A549 (cell line): ENCODE measurements at regions not wholly inside any gene's neighbourhood (a gene's known extent, or its start where the extent isn't known, plus 50 kb on each side); places are given as distances from the start of the nearest gene placed in this dataset.
A peak's percentile ranks its signal among the peaks of the same experiment; 100 is the strongest.
"Not testable (repeated sequence)": the region's sequence is repeated elsewhere in the genome, so short reads cannot be mapped to it uniquely, and the experiment has no call there.

Source experiments
- ATAC-seq, 2 experiments: fragments of 200-7000 bp in 1 of 2; fragments of >200 bp in 1 of 2; cut with Nextera tagmentation in 1 of 2; cut with Tn5 transposase in 1 of 2; 3 replicates each; pipeline versions ENCODE4 v1.8.0 to v1.9.1; 2018 to 2020; ENCODE audit warnings: mild to moderate bottlenecking in 1 of 2, moderate library complexity in 1 of 2
- CTCF ChIA-PET: fragments of 300-600 bp; sonication (Branson Sonifier 250); formaldehyde crosslinking; extraction: SDS; loops from one replicate; lab custom pipeline; 2021; ENCODE audit warnings: antibody characterized with exemption, inconsistent platforms; lab: Yijun Ruan, JAX
- POLR2A ChIA-PET: fragments of 350-600 bp; formaldehyde crosslinking; extraction: SDS; loops from one replicate; lab custom pipeline; 2021; ENCODE audit warnings: antibody characterized with exemption, inconsistent platforms; lab: Yijun Ruan, JAX
- DNase-seq, 2 experiments: peaks; one replicate each; pipeline versions ENCODE4 v3.0.0 to v3.0.0-alpha.2; 2011 to 2016; ENCODE audit warnings: low read depth in 1 of 2, low spot score in 1 of 2
- FAIRE-seq: peaks from 2 replicates; lab custom pipeline; 2011; peaks lifted over from hg19 to GRCh38; lab: Jason Lieb, UNC
- H3K27ac ChIP-seq, 2 experiments: fragments of >200 bp; sonication (Bioruptor Twin); formaldehyde crosslinking; 3 replicates each; pipeline ENCODE4 v1.5.1; 2016 to 2017
- H3K4me1 ChIP-seq: fragments of >200 bp; sonication (Bioruptor Twin); formaldehyde crosslinking; 3 replicates; pipeline ENCODE4 v1.6.1; 2016
- H3K4me2 ChIP-seq: fragments of >200 bp; sonication (Bioruptor Twin); formaldehyde crosslinking; 3 replicates; pipeline ENCODE4 v1.6.1; 2016
- H3K4me3 ChIP-seq: fragments of >200 bp; sonication (Bioruptor Twin); formaldehyde crosslinking; 3 replicates; pipeline ENCODE4 v1.5.1; 2016
- H3K9me3 ChIP-seq: fragments of >200 bp; sonication (Bioruptor Twin); formaldehyde crosslinking; 3 replicates; pipeline ENCODE4 v1.6.1; 2016
- ATOH8 ChIP-seq: fragments of 250-450 bp; sonication (Bioruptor Pico); IDR thresholded peaks from 2 replicates; pipeline ENCODE4 v1.5.0; 2020; ENCODE audit warnings: low read depth, mild to moderate bottlenecking, moderate library complexity
- CHD2 ChIP-seq: fragments of 150-350 bp; IDR thresholded peaks from 2 replicates; pipeline ENCODE4 v1.6.1; 2014; ENCODE audit warnings: low read length; ENCODE audit not compliant: partially characterized antibody
- CHD4 ChIP-seq: fragments of 200-600 bp; sonication (generic); IDR thresholded peaks from 2 replicates; pipeline ENCODE4 v1.6.1; 2016; ENCODE audit warnings: antibody characterized with exemption, mild to moderate bottlenecking, borderline replicate concordance
- EHMT2 ChIP-seq: fragments of 200-600 bp; sonication (generic); IDR thresholded peaks from 2 replicates; pipeline ENCODE4 v1.6.1; 2016; ENCODE audit warnings: antibody characterized with exemption, low read depth, mild to moderate bottlenecking, moderate library complexity
- EP300 ChIP-seq, 2 experiments: fragments of >200 bp; sonication (Bioruptor Twin); formaldehyde crosslinking; IDR thresholded peaks; 2 replicates in 1 of 2; 3 replicates in 1 of 2; pipeline ENCODE4 v1.6.1; 2016 to 2017
- FOSL2 ChIP-seq, 2 experiments: fragments of 450-650 bp in 1 of 2; fragments of >200 bp in 1 of 2; sonication (Bioruptor Twin) in 1 of 2; formaldehyde crosslinking; IDR thresholded peaks; 2 replicates each; pipeline versions ENCODE4 v1.5.0 to v1.6.1; 2016 to 2020; ENCODE audit warnings: mild to moderate bottlenecking in 1 of 2, moderate library complexity in 1 of 2
- GATA3 ChIP-seq: IDR thresholded peaks from 2 replicates; pipeline ENCODE4 v1.6.1; 2012; ENCODE audit warnings: borderline replicate concordance
- HEYL ChIP-seq: fragments of 250-450 bp; sonication (Bioruptor Pico); IDR thresholded peaks from 2 replicates; pipeline ENCODE4 v1.8.0; 2021; ENCODE audit warnings: mild to moderate bottlenecking, moderate library complexity
- HOXA7 ChIP-seq: fragments of 250-450 bp; sonication (Bioruptor Pico); IDR thresholded peaks from 2 replicates; pipeline ENCODE4 v1.5.0; 2020; ENCODE audit warnings: mild to moderate bottlenecking, moderate library complexity
- HOXB13 ChIP-seq: fragments of 250-450 bp; sonication (Bioruptor Pico); IDR thresholded peaks from 2 replicates; pipeline ENCODE4 v1.5.0; 2020; ENCODE audit warnings: low read depth, mild to moderate bottlenecking, moderate library complexity
- KDM1A ChIP-seq: fragments of 200-600 bp; sonication (generic); IDR thresholded peaks from 2 replicates; pipeline ENCODE4 v1.6.1; 2016; ENCODE audit warnings: low read depth, mild to moderate bottlenecking
- MAX ChIP-seq: IDR thresholded peaks from 2 replicates; pipeline ENCODE4 v1.6.1; 2012
- MAZ ChIP-seq: fragments of 150-350 bp; IDR thresholded peaks from 2 replicates; pipeline ENCODE4 v1.6.1; 2014; ENCODE audit warnings: antibody characterized with exemption, low read depth, low read length, borderline replicate concordance
- NFE2L2 ChIP-seq: fragments of 150-350 bp; conservative IDR thresholded peaks from 2 replicates; pipeline ENCODE4 v1.6.1; 2014; ENCODE audit warnings: low read length
- POLR2A ChIP-seq: IDR thresholded peaks from 2 replicates; pipeline ENCODE4 v1.6.1; 2012; ENCODE audit warnings: mild to moderate bottlenecking, low read length
- RFX5 ChIP-seq: fragments of 450-650 bp; IDR thresholded peaks from 2 replicates; pipeline ENCODE4 v1.7.1; 2014; ENCODE audit warnings: antibody characterized with exemption, mild to moderate bottlenecking, moderate library complexity
- RNF2 ChIP-seq: fragments of 200-600 bp; sonication (generic); IDR thresholded peaks from 2 replicates; pipeline ENCODE4 v1.6.1; 2016; ENCODE audit warnings: low read depth, mild to moderate bottlenecking, antibody characterized with exemption, moderate library complexity, borderline replicate concordance
- TFCP2L1 ChIP-seq: fragments of 250-450 bp; sonication (Bioruptor Pico); IDR thresholded peaks from 2 replicates; pipeline ENCODE4 v1.5.0; 2021; ENCODE audit warnings: mild to moderate bottlenecking
- TP53 ChIP-seq: fragments of 250-450 bp; sonication (Bioruptor Pico); IDR thresholded peaks from 2 replicates; pipeline ENCODE4 v1.5.0; 2021; ENCODE audit warnings: mild to moderate bottlenecking, moderate library complexity
- ZC3H11A ChIP-seq: fragments of 450-650 bp; IDR thresholded peaks from 2 replicates; pipeline ENCODE4 v1.6.1; 2014; ENCODE audit warnings: antibody characterized with exemption, mild to moderate bottlenecking
- ZFP36 ChIP-seq: fragments of 450-650 bp; IDR thresholded peaks from 2 replicates; pipeline ENCODE4 v1.6.1; 2014; ENCODE audit warnings: borderline replicate concordance; ENCODE audit not compliant: partially characterized antibody
- ZNF302 ChIP-seq: fragments of 250-450 bp; sonication (Bioruptor Pico); IDR thresholded peaks from 2 replicates; pipeline ENCODE4 v1.9.0; 2021; ENCODE audit warnings: inconsistent platforms, mild to moderate bottlenecking, moderate library complexity
- ZSCAN20 ChIP-seq: fragments of 250-450 bp; sonication (Bioruptor Pico); IDR thresholded peaks from 2 replicates; pipeline ENCODE4 v1.8.0; 2022; ENCODE audit warnings: mild to moderate bottlenecking, moderate library complexity
- WGBS: methylation state at CpG from one replicate; pipeline ENCODE4 v1.1.6; 2017; ENCODE audit errors: missing lambda C conversion rate; 5-methylcytosine and 5-hydroxymethylcytosine counted together
- TF ChIP-seq, protein P1 (sequence below): fragments of >200 bp; sonication (Bioruptor Twin); formaldehyde crosslinking; IDR thresholded peaks from 2 replicates; pipeline ENCODE4 v1.6.1; 2016
- TF ChIP-seq, protein P2 (sequence below): IDR thresholded peaks from 2 replicates; pipeline ENCODE4 v1.6.1; 2012
- TF ChIP-seq, protein P3 (sequence below): fragments of 200-600 bp; sonication (generic); IDR thresholded peaks from 2 replicates; pipeline ENCODE4 v1.6.1; 2016; ENCODE audit warnings: antibody characterized with exemption, mild to moderate bottlenecking, moderate library complexity
- TF ChIP-seq, protein P4 (sequence below): fragments of 450-650 bp; IDR thresholded peaks from 2 replicates; pipeline ENCODE4 v1.6.1; 2014; ENCODE audit warnings: antibody characterized with exemption

- TF ChIP-seq, protein P1, sequence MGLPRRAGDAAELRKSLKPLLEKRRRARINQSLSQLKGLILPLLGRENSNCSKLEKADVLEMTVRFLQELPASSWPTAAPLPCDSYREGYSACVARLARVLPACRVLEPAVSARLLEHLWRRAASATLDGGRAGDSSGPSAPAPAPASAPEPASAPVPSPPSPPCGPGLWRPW = no peak
- TF ChIP-seq, protein P2, sequence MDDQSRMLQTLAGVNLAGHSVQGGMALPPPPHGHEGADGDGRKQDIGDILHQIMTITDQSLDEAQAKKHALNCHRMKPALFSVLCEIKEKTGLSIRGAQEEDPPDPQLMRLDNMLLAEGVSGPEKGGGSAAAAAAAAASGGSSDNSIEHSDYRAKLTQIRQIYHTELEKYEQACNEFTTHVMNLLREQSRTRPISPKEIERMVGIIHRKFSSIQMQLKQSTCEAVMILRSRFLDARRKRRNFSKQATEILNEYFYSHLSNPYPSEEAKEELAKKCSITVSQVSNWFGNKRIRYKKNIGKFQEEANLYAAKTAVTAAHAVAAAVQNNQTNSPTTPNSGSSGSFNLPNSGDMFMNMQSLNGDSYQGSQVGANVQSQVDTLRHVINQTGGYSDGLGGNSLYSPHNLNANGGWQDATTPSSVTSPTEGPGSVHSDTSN = no peak
- TF ChIP-seq ZSCAN20 (CRISPR knock-in tag) (no peak), CHD4 (no peak)
These were observed 357.6 kb downstream of the SFMBT2 start (continued) for GRCh38 chr10:7053195-7053594.

- WGBS = 32% methylated on average over 3 of the region's 3 CpGs
- POLR2A ChIA-PET, CTCF ChIA-PET, H3K9me3 ChIP-seq, ATAC-seq, H3K4me2 ChIP-seq, DNase-seq, H3K4me3 ChIP-seq, H3K27ac ChIP-seq, H3K4me1 ChIP-seq: not testable (repeated sequence)
- FAIRE-seq = peak; percentile 13
These were observed 360.8 kb downstream of the SFMBT2 start for GRCh38 chr10:7050024-7050423.

DNA sequence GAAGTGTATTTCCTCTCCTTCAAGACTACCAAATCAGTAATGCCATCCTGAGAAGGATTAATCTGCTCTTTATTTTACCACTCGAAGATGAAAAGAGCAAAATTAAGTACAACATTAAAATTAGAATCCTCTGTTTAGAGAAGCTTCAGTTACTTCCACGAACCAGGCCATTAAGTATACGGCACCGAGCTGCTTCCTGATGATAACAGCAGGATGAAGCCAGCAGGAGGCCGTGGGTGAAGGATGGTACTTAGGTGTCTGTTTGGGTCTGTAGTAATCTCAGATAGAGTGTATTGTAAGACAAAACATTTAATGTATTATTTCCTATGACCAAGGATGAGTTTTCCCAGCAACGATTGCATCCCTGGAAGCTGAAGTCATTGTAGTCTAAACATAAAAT is 362.8 kb downstream of the SFMBT2 start:
- Histone ChIP-seq H3K4me2 (no peak overlapping the region), H3K27ac (no peak overlapping the region), H3K4me1 (no peaks in the 10 kb centered on the region), H3K4me3 (no peak overlapping the region), H3K9me3 (0 out of 3 replicates have a peak, but pooled peaks cover 2% of the 10 kb centered on the region)
- POLR2A ChIA-PET = no interaction called here
- 40% methylated on average over 6 of the region's 6 CpGs for WGBS
- FAIRE-seq (no peak), ATAC-seq (no peak), DNase-seq (no peak)
- CTCF ChIA-PET = interaction anchor here (1.2 kb wide), 1 partner anchor 210 kb away, joined by 3 read pairs; no protein-coding TSS in a partner anchor
- no peak for TF ChIP-seq TFCP2L1
- TF ChIP-seq MAX = no peak
- no peak for TF ChIP-seq ZSCAN20 (CRISPR knock-in tag)
- TF ChIP-seq POLR2A = no peak
- TF ChIP-seq HOXB13 (CRISPR knock-in tag) = no peak
- TF ChIP-seq, protein P1 = no peak
- TF ChIP-seq EHMT2 = no peak
- TF ChIP-seq, protein P3, sequence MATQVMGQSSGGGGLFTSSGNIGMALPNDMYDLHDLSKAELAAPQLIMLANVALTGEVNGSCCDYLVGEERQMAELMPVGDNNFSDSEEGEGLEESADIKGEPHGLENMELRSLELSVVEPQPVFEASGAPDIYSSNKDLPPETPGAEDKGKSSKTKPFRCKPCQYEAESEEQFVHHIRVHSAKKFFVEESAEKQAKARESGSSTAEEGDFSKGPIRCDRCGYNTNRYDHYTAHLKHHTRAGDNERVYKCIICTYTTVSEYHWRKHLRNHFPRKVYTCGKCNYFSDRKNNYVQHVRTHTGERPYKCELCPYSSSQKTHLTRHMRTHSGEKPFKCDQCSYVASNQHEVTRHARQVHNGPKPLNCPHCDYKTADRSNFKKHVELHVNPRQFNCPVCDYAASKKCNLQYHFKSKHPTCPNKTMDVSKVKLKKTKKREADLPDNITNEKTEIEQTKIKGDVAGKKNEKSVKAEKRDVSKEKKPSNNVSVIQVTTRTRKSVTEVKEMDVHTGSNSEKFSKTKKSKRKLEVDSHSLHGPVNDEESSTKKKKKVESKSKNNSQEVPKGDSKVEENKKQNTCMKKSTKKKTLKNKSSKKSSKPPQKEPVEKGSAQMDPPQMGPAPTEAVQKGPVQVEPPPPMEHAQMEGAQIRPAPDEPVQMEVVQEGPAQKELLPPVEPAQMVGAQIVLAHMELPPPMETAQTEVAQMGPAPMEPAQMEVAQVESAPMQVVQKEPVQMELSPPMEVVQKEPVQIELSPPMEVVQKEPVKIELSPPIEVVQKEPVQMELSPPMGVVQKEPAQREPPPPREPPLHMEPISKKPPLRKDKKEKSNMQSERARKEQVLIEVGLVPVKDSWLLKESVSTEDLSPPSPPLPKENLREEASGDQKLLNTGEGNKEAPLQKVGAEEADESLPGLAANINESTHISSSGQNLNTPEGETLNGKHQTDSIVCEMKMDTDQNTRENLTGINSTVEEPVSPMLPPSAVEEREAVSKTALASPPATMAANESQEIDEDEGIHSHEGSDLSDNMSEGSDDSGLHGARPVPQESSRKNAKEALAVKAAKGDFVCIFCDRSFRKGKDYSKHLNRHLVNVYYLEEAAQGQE = no peak
- no peak for TF ChIP-seq HEYL (CRISPR knock-in tag)
- no peak for TF ChIP-seq NFE2L2
- no peak for TF ChIP-seq GATA3
- no peak for TF ChIP-seq ZNF302

- 6% methylated on average over 2 of the region's 2 CpGs for WGBS
- no peak for TF ChIP-seq ATOH8
- no peak for TF ChIP-seq HOXA7 (CRISPR knock-in tag)
- no peak for TF ChIP-seq MAZ
- TF ChIP-seq EP300 (IDR thresholded peaks at IDR 0.05) = no peak
- no peak for TF ChIP-seq RNF2
- no peak for TF ChIP-seq FOSL2 (IDR thresholded peaks at IDR 0.05)
- TF ChIP-seq FOSL2 (CRISPR knock-in tag; IDR thresholded peaks at IDR 0.05) = no peak
- no peak for TF ChIP-seq TP53 (CRISPR knock-in tag)
- TF ChIP-seq KDM1A = no peak
- no peak for TF ChIP-seq RFX5
- no peak for TF ChIP-seq ZC3H11A
- TF ChIP-seq, protein P4, sequence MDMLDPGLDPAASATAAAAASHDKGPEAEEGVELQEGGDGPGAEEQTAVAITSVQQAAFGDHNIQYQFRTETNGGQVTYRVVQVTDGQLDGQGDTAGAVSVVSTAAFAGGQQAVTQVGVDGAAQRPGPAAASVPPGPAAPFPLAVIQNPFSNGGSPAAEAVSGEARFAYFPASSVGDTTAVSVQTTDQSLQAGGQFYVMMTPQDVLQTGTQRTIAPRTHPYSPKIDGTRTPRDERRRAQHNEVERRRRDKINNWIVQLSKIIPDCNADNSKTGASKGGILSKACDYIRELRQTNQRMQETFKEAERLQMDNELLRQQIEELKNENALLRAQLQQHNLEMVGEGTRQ = no peak
- no peak for TF ChIP-seq CHD2
- no peak for TF ChIP-seq ZFP36
These were observed 364.2 kb downstream of the SFMBT2 start for GRCh38 chr10:7046615-7047014.

More at GRCh38 chr10:7046615-7047014, 364.2 kb downstream of the SFMBT2 start:
- Histone ChIP-seq H3K4me3 (no peak overlapping the region), H3K4me2 (no peak overlapping the region), H3K27ac (no peak overlapping the region), H3K4me1 (no peaks in the 10 kb centered on the region), H3K9me3 (0 out of 3 replicates have a peak, but pooled peaks cover 2% of the 10 kb centered on the region)
- no peak for DNase-seq
- CTCF ChIA-PET = interaction anchor here (1.4 kb wide), 1 partner anchor 15 kb away, joined by 4 read pairs; no protein-coding TSS in a partner anchor
- no peak for ATAC-seq
- no peak for FAIRE-seq
- POLR2A ChIA-PET = no interaction called here
